NCI-H82 treated with DMSO at 0.1 percent for 48 hours (cell line): ENCODE measurements at regions not wholly inside any gene's neighbourhood (a gene's known extent, or its start where the extent isn't known, plus 50 kb on each side); places are given as distances from the start of the nearest gene placed in this dataset.
"Not testable (repeated sequence)": the region's sequence is repeated elsewhere in the genome, so short reads cannot be mapped to it uniquely, and the experiment has no call there.

Experiments
- DNase-seq: peaks from one replicate; lab custom pipeline; 2025; ENCODE audit not compliant: unreplicated experiment; lab: John Stamatoyannopoulos, UW

DNA sequence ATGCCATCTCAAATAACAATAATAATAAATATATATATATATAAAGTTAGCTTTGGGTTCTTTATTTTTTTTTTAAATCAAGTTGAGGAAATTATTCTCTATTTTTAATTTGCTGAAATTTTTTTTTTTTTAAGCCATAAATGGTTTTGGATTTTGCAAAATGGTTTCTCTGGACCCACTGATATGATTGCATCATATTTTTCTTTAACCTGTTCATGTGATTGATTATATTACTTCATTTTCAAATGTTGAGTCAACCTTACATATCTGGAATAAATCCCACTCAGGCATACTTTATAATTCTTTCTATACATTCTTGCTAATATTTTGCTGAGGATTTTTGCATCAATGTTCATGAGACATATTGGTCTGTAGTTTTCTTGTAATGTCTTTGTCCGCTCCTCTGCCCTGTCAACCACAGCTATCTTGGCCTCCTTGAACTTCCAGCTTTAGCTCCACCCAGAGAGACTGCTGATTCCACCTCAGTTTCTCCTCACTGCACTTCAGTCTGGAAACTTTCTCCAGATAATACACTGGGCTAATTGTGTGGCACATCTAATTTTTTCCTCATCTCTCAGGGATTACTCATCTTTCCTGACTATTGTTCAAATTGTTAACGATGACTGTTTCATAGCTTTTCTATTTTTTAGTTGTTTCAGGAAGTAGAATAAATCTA, 160.9 kb upstream of the GIMD1 start:
- DNase-seq, result no peak

DNA sequence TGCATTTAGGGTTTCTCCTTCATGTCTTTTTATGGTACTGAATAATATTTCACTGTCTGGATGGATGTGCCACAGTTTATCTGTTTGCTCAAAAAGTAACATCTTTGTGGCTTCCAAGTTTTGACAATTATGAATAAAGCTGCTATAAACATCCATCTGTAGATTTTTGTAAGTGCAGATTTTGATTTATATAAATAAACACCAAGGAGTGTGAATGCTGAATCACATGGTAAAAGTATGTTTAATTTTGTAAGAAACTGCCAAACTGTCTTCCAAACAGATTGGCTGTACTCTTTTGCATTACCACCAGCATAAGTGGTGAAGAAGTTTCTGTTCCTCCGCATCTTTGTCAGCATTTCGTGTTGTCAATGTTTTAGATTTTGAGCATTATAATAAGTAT, 158.7 kb upstream of the GIMD1 start:
- DNase-seq, result no peak

DNA sequence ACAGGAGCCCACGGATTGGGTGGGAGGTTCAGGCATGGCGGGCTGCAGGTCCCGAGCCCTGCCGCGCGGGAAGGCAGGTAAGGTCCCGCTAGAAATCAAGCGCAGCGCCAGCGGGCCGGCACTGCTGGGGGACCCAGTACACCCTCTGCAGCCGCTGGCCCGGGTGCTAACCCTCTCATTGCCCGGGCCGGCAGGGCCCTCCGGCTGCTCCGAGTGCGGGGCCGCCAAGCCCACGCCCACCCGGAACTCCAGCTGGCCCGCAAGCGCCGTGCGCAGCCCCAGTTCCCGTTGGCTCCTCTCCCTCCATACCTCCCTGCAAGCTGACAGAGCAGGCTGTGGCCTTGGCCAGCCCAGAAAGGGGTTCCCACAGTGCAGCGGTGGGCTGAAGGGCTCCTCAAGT, 156.8 kb upstream of the GIMD1 start:
- DNase-seq, result not testable (repeated sequence)

DNA sequence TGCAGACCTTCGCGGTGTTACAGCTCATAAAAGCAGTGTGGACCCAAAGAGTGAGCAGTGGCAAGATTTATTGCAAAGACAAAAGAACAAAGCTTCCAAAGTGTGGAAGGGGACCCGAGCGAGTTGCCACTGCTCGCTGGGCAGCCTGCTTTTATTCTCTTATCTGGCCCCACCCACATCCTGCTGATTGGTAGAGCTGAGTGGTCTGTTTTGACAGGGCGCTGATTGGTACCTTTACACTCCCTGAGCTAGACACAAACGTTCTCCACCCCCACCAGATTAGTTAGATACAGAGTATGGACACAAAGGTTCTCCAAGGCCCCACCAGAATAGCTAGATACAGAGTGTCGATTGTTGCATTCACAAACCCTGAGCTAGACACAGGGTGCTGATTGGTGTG, 156.2 kb upstream of the GIMD1 start:
- not testable (repeated sequence) for DNase-seq

DNA sequence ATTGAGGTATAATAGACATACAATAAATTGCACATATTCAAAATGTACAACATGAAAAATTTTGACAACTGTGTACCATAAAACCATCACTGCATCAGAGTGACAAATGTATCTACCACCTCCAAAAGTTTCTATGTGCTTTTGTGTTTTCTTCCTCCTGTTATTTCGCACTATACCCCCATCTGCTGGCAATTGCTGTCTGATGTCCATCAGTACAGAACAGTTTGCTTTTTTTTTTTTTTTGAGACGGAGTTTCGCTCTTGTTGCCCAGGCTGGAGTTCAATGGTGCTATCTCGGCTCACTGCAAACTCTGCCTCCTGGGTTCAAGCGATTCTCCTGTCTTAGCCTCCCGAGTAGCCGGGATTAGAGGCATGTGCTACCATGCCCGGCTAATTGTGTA, 154.3 kb upstream of the GIMD1 start:
- DNase-seq, result no peak

DNA sequence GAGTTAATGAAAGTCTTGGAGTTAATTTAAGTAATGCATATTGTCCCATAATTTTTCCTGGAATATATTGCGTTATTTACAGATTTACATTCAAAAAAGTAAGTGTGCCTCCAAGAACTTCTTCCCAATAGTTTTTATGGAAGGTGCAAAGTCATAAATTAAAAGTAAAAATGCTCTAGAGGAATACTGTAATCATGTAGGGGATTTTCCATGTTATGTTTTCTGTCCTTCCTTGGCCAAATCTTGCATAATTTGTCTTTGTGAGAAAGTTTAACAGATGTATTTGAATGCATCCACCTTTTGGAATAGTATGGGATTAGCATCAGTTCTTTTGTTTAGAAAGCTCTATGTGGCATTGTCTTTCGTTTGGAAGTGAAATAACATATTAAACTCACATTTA, 144.1 kb upstream of the GIMD1 start:
- no peak for DNase-seq

DNA sequence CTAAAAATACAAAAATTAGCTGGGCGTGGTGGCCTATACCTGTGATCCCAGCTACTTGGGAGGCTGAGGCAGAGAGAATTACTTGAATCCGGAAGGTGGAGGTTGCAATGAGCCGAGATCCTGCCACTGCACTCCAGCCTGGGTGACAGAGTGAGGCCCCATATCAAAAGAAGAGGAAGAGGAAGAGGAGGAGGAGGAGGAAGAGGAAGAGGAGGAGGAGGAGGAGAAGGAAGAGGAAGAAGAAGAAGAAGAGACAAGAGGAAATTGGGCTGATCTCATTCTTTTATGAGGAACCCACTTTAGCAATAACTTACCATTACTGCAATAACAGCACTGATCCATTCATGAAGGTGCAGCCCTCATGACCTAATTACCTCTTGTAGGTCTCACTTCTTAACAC, 138.9 kb upstream of the GIMD1 start:
- no peak for DNase-seq

DNA sequence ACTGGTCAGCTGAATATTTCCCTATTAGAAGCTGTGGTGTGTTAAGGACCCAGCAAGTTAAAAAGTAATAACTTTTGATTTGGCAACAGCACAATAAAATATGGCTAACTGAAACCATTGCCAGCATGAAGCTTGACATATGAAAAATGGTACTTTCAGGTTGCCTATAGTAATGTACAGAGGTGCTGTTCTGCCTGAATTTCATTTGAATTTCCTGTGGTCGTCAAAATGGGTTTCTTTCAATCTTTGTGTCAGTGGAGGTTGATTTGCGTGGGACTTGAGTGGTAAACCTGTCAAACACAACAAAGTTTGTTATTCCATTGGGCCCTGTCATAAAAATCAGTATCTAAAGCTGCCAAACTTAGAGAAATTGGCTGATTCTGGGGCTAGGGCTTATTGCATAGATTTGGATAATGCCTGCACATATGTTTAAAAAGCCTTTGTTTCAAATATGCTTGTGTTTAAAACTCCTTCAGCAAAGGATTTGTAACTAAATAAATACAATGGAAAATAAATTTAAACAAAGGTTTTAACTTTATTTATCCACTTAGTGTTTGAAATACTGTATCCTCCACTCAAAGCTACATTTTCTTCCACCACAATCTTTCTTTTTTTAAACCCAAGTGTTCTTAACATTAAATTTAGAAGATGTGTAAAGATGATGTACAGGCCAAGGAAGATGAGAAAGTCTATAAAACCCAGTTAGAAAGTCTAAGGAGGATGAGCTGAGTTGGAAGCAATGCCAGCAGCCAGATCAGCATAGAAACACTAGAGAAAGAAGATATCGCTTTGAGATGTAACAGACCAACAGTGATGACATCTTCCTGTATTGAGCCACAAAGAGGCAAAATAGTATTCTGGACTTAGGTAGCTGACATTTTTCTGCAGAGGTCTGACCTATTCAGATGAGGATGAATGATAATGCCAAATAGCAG, 134.8 kb upstream of the GIMD1 start:
- no peak for DNase-seq

DNA sequence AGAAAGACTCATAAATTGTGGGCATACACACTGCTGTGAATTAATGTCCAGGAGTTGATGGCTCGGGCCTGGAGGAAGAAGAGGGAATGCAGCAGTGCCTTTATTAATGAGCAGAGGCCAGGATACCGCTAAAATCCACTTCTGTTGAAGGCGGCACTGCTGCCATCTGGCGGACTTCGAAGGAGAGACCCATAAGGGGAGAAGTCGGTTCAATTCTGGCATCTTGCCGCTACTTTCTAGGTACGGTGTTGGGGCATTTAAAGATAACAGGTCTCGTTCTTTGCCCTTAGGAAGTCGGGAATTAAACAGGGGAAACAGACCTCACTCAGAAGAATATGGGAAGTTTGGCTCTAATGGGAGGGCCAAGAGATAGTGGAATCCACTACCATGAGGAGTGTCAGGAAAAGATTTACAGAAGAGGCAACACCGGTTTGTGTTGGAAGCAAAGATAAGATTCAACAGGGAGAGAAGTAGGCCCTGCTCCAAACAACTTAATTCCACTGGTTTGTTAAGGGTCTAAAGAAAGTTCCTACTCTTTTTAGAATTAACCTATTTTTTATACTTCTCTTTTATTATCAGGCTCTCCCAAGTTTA, 133.6 kb upstream of the GIMD1 start:
- peak; percentile 9 for DNase-seq

DNA sequence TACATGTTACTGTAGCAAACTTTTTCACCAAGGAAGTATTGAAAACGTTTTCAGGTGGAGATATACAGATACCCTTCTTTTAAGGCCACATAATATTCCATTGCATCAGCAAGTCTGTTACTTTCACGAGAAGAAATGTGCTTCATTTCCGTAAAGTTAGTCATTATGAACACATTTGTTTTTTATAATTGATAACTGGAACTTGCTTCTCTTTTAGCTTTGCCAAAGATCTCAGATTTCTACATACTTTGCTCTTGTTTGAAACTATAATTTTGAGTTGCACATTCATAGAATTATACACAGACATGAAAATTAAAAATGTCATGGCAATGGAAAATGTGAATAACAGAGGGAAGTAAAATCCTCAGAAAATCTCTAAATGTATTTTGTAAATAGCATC, 128.7 kb upstream of the GIMD1 start:
- DNase-seq, result no peak

DNA sequence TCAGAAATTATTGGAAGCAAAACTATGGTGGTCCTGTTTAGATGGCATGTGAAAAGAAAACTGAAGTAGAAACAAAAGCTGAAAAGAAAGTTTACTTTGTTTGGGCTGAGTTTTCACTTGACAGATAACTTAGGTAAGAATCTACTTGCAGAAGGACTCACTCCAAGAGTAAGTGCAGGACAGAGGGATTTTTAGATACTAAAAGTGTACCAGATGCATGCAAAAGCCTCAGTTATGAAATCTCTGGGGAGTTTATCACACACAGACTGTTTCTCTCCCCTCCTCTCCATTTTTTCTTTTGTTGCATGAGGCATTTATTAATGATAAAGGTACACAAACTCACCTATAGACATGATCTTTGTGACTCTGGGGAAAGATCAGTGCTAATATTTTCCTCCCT, 127.5 kb upstream of the GIMD1 start:
- no peak for DNase-seq

DNA sequence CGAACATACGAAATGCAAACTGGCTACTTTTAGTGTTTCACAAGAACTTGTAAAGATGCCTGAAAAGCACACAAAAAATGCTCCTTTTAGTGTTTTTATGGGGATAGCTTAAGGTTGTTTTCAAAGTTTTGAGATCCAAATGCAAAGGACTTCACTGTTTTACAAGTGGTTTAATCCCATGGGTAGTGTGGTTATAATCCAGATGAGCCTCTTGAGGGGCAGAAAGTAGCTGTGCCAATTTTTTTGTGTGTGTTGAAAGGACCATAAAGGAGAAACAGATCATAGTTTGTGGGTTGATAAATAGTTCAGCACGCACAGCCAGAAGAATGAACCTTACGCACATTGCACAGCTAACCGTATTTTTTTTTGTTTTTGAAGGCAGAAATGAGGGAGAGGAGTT, 126.9 kb upstream of the GIMD1 start:
- no peak for DNase-seq

DNA sequence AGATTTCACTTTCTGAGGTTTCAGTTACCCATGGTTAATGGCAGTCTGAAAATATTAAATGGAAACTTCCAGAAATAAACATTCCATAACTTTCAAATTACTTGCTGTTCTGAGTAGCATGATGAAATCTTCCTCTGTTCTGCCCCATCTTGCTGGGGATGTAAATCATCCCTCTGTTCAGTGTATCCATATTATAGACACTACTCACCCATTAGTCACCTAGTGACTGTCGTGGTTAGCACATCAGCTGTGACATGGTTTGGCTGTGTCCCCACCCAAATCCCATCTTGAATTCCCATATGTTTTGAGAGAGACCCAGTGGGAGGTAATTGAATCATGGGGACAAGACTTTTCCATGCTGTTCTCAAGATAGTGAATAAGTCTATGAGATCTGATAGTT, 125.5 kb upstream of the GIMD1 start:
- DNase-seq, result no peak

DNA sequence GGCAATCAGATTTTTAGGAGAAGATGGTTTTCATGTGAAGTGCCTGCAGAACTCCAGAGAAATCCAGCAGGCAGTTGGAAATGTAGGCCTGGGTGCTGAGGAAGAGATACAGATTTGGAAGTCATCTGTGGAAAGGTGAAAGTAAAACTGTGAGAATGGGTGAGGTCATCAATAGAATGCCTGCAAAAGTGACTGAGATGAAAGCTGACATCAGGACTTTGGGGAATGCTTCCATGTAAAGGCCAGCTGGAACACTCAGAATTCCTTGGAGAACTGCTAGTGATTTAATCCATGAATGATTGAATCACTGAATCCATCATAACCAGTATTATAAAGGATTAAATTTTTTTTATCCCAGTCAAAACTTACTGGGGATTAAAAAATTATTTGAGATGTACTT, 124.5 kb upstream of the GIMD1 start:
- no peak for DNase-seq

DNA sequence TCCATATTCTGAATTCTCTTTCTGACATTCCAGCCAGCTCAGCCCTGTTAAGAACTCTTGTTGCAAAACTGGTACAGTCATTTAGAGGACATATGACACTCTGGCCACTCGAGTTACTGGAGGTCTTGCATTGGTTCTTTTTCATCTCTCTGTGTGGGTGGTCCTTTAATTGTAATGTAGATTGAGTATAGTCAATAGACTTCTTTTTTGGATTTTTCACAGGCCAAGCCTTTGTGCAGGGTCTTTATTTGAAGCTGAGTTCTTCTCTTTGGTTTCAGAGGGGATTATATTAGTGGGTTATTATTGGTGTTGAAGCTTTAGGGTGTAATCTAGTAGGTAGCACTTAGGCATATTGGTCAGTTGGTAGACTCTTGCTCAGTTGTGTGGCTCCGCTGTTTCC, 118.0 kb upstream of the GIMD1 start:
- DNase-seq, result no peak

DNA sequence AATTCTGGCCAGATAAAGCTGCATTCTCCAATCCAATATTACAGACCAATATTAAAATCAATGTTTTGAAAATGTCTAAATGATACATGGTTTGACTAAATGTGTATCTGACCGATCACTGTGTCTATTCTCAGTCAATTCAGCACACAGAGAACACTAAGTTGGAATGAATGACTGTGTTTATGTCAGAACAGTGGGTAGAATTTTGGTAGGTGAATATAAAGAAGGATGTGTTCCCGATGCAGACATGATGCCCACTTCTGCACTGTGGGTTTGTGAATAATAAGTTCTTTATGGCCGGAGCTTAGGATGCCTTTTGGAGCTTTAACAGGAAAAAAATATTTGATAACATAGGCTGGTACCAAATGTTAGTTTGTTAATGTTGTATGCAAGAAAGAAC, 113.2 kb upstream of the GIMD1 start:
- DNase-seq, result no peak

DNA sequence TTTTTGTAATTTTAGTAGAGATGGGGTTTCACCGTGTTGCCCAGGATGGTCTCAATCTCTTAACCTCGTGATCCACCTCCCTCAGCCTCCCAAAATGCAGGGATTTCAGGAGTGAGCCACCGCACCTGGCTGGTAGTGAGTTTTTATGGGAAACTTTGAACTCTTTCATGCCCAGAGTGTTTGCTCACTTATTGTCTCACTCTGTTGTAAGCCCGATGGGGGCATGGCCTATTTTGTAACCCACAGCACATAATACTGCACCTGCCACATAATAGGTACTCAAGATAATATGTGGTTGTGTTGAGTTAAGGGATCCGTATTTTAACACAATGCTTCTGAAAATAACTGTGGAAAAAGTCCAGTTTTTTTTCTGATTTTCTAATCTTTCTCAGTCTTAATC, 109.6 kb upstream of the GIMD1 start:
- no peak for DNase-seq

DNA sequence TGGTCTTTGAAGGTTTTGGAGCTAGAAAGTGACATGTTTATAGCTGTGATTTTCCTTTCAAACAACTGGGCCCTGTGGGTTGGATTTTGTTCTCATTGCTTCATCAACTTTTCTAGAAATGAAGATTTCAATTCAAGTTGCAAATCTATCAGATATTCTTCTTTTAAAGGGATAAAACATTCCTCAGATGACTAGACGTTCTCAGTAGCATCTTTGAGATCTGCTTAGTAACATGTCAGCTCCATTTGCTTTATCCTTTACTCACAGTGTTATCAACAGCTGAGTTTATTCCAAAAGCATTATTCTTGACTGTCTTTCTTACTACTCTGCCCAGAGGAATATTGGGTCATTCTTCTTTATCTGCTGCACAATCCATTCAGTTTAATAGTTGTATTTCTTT, 108.2 kb upstream of the GIMD1 start:
- DNase-seq, result no peak

DNA sequence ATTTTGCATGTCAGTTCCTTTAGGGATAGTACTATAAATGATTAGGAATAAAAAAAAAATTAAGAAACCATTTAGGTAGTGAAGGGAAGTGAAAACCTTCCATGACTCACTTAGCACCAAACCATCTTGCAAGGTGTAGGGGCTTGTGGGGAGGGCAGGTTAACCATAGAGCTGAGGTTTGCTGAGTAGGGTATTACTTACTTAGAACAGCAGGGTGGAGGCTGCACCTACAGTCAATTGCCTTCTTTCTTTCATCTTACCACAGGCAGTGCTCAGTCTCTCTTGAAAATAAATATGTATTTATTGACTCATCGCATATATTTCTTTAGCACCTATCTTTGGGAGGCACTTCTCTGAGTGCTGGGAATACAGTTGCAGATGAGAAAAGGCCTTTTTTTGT, 104.9 kb upstream of the GIMD1 start:
- no peak for DNase-seq

DNA sequence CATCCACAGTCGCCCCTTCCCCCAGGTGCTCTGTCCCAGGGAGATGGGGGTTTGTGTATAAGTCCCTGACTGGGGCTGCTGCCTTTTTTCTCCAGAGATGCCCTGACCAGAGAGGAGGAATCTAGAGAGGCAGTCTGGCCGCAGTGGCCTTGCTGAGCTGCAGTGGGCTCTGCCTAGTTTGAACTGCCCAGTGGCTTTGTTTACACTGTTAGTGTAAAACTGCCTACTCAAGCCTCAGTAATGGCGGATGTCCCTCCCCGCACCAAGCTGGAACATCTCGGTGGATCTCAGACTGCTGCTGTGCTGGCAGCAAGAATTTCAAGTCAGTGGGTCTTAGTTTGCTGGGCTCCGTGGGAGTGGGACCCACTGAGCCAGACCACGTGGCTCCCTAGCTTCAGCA, 102.6 kb upstream of the GIMD1 start:
- DNase-seq, result no peak

DNA sequence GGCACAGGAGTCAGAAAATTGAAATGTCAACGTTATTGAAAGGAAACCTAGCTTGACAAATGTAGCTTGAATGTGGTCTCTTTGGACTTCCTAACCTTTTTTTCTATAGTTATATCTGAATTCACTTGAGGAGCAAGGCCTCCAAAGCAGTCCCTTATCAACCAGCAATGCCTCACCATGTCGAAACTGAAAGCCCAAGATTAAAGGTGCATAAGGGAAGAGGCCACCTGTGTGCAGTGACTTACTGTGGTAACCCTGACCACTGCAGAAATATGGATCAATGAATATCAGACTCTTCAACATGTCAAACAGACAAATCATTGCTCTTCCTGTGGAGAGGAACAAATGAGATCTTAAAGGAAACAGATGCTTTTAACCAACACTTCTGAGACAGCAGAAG, 95.0 kb upstream of the GIMD1 start:
- no peak for DNase-seq

DNA sequence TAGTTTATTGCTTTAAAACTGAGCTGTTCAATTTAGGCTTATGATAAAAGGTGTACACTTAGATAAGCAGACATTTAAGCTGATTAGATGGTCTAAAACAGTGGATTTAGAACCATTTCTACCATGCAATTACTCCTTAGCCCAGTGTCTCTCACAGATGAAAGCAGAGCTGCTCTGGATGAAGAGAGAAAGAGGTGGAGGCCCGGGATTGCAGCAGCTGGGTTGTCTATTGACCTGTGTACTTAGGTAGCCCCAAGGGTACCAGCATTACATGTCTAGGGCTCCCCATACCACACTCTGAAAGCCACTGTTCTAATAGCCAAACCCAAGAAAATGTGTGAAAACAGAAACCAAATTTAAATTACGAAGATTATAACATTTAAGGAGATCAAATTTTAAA, 86.0 kb upstream of the GIMD1 start:
- DNase-seq, result peak; percentile 25
